ENCODE measurements at regions not wholly inside any gene's neighbourhood (a gene's known extent, or its start where the extent isn't known, plus 50 kb on each side); places are given as distances from the start of the nearest gene placed in this dataset.

DNA sequence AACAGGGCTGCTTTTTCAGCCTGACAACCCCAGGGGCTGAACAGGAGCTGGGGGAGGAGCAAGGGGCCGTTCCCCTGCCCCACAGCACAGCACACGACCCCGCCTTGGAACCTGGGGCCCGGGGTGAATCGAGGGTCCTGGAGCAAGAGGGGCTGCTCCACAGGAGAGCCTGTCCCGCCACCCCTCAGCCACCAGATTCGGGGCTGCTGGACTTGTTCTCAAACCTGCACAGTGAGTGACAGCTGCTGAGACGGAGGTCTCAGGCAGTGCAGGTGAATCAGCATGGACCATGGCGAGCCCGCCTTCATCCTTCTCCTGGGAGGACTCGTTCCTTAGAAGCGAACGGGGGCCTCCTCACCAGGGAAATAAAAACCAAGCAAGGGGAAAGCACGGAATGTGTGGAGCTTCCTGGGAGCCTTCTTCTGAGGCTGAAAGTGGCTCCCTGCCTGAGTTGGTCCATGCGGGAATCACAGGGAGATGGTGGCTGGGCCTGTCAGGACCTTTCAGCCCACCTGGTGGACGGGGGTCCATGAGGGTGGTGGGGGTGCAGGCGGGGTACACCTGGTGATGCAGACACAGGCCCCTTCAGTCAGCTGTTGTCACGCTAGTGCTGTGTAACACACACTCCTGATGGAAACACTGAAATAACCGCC is 125.4 kb downstream of the SIK1 start:
- DNase-seq: no peak

DNA sequence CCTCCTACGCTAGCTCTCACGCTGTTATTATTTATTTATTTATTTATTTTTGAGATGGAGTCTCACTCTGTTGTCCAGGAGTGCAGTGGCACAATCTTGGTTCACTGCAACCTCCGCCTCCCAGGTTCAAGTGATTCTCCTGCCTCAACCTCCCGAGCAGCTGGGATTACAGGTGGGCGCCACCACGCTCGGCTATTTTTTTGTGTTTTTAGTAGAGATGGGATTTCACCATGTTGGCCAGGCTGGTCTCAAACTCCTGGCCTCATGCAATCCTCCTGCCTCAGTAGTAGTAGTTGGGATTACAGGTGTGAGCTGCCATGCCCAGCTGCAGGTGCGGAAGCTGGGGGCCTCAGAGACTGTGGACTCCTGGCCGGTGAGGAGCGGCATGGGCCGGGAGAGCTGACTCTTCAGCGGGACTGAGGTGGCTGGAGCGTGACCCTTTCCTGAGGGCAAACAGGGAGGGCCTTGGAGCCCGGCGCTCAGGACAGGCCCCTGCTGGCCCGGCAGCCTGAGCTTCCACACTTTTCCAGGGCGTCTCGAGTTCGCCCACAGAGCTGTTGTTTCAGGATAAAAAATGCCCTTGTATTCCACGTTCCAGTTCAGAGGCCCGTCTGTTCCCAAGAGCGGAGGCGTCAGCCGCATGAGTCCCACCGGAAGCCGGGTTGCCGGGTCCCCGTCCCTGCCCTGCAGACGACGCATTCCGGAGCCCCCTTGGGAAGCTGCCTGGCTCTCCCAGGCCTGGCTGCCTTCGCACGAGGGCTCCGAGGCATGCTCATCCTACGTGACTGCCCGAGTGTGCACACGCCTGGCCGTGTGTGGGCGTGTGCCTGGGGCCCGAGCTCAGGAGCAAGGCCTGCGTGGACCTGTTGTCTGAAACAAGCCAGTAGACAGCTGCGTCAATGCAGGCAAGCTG is 126.2 kb downstream of the SIK1 start:
- DNase-seq: no peak

DNA sequence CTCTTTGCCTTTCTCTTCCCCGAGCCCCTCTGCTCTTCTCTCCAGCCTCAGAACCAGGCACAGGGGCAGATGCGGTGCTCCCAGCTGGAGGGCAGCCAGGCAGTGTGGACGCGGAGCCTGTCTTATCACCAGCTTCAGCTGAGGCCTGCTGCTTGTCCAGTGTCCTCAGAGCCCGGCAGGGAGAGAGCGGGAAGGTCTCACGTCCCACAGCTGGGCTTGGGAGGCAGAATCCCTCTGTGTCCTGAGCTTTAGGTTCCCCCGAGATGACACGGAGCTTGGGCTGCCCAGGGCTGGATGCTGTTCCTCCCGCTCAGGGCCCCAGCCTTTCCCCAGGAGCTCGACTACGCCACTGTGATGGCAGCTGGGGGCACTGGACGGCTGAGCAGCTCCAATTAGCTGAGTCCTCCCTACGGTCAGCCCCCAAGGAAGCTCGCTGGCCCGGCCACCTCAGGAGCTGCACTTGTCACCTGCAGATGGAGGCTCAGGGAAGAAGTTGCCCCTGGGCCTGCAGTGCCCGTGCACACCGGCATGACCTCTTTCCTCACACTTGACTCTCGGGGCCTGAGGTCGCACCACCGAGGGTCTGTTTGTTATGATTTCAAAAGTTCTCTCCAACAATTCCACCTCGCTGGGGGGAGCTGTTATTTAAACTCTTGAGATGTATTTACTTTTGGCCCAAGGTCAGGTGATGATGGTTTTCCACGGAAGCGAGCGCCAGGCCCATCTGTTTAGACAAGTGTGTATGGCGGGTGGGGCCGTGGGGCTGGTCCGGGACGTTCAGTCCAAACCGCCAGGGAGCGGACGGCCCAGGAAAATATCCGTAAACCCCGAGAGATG is 127.3 kb downstream of the SIK1 start:
- DNase-seq: no peak

- DNase-seq: no peak
These were observed 128.1 kb downstream of the SIK1 start for GRCh38 chr21:43298546-43299440.

GRCh38 chr21:43297989-43298388 is 128.9 kb downstream of the SIK1 start:
- DNase-seq: no peak

GRCh38 chr21:43297391-43297981 is 128.7 kb downstream of the CRYAA start:
- DNase-seq: no peak

DNA sequence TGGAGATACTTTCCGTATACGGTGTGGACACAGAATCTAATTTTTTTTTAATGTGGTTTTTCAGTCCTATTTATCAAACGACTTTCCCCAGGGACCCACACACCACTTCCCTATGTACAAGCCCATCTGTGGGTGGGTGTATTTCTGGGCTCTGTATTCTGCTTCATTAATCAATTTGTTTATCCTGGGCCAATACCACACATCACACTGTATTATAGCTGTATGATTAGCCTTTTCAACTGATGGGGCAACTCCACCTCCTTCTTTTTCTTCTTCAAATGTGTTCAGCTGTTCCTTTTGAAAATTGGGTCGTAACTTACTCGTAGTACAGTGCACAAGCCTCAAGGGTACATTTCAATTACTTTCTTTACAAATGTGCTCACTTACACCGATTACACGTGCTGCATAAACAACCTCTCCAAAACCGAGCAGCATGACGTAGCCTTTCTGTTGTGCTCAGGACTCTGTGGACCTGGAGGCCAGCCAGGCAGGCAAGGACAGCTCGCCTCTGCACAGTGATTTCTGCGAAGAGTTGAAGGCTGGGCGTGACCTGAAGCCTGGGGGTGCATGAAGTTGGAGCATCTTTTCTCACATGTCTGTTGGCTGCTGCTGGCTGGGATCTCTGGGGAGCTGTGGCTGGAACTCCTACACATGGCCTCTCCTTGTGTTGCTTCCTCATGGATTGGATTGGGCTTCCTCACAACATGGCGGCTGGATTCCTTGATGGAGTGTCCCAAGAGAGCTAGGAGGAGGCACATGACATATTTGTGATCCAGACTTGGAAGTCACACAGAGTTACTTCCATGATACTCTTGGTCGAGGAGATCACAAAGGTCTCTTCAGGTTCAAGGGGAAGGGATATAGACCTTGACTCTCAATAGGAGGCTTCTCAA is 126.5 kb downstream of the CRYAA start:
- no peak for DNase-seq

DNA sequence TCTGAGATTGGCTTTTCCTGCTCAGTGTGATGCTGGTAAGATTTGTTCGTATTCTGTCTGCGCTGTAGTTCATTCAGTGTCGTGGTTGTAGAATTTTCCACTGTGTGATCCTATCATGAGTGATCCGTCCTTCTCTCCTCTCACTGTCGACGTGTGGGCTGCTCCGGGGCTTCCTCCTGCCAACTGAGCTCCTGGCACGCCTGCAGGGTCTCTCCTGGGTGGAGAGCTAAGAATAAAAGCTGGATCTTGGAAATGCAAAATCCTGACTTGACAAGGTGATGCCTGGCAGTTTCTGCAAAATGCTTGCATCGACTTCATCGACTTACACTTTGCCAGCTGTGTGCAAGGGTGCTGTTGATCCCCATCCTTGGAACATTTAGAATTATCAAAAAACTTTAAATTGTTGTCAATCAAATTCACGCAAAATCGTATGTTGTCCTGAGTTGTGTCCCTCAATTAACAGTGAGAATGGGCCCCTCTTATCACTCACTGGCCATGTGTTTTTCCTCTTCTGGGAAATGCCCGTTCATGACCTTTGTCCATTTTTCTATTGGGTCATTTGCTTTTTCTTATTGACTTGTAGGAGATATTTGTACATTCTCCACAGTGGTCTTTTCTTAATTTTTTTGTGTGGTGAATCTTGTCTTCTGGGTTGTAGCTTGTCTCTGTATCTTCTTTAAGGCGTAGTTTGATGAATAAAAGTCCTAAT is 125.5 kb downstream of the CRYAA start:
- DNase-seq: no peak

GRCh38 chr21:43292866-43293142 is 124.0 kb downstream of the CRYAA start:
- DNase-seq: no peak

GRCh38 chr21:43292041-43292865 is 123.4 kb downstream of the CRYAA start:
- no peak for DNase-seq

DNA sequence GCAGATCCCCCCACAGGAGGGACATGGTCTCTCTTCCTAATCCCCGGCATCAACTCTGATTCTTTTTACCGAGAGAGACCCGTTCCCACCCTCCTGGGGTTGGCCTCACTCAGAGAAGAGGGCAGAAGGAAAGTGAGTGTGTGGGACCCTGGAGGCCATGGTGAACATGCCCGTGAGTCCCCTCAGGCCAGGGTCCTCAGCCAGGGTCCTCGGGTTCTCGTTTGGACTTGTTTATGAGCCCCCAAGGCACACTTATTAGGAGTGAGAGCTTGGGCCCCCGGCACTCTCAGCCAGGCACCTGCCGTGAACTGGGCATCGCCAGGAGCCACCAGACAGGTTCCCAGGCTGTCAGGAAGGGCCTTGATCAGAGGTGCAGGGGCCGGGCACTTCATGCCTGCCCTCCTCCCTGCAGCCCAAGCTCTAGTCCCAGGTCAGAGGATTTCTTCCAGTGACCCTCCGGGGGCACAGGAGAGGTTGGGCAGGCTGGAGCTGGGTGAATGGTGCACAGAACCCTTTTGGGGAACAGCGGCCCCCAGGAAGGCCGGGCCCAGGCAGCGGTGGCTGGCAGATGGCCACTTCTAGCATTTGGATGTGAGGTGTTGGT is 122.6 kb downstream of the CRYAA start:
- no peak for DNase-seq

- DNase-seq: no peak
These were observed 121.9 kb downstream of the CRYAA start for GRCh38 chr21:43290421-43291346.

GRCh38 chr21:43289966-43290365 is 121.2 kb downstream of the CRYAA start:
- no peak for DNase-seq

DNA sequence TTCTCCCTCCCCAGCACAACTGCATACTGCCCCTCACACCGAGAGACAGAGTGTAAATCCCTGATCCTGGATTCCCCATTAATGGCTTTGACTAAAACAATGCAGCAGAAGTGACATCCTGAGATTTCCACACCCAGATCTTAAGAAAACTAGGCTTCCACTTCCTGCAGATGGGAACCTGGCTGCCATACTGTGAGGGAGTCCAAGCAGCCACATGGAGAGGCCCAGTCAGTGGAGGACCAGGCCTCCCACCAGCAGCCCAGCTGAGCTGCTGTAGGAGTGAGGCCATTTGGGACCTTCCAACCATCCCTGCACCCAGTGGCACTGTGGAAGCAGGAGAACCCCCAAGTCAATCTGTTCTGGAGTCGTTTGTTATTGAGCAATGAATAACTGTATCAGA is 120.6 kb downstream of the CRYAA start:
- no peak for DNase-seq

DNA sequence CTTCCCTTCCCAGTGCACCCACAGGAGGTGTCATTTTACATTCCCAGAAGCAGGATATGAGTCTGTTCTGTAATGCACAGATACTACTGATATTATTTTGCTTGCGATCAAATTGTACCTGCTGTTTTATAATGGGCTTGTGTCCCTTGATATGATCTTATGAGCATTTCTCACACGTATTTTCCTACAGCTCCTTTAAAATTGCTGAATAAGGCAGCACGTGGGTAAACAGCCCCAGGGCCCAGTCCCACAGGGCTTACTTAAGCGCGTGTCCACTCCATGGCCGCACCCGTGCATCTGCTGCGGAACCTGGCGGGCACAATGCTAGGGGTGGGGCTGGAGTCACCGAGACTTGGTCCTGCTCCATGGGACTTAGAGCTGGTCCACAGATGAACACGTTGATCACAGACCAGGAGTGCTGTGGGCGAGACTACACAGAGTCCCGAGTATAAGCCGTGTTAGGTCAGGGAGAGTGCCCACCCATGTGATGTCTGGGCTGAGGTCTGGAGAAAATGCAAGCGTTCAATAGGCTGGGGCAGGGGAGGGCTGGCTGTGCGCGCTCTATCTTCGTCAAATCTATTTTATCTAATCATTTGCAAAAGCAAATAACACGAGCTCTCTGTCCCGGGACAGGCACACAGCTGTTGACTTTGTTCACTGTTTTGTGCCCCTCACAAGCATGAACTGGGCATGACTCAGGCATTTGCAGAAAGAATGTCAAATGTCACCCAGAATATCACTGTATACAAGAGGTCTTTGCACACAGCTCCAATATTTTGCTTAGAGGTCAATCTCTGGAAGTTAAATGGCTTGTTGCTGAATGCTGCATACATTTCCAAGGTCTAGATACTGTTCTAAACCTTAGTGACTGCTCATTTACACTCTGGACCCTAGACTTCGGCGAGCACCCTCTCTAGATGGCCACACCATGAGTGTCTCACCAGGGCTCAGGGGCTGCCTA is 119.3 kb downstream of the CRYAA start:
- no peak for DNase-seq

- no peak for DNase-seq
These were observed 118.4 kb downstream of the CRYAA start for GRCh38 chr21:43287111-43287760.
